GM19468 (cell line): ENCODE measurements at regions not wholly inside any gene's neighbourhood (a gene's known extent, or its start where the extent isn't known, plus 50 kb on each side); places are given as distances from the start of the nearest gene placed in this dataset.

Experiments used
- ATAC-seq: cut with Tn5 transposase; IDR thresholded peaks from one replicate; pipeline ENCODE4 v1.9.1; 2021; ENCODE audit warnings: mild to moderate bottlenecking, moderate library complexity, moderate number of reproducible peaks; ENCODE audit not compliant: unreplicated experiment; ENCODE audit errors: extremely low read depth

DNA sequence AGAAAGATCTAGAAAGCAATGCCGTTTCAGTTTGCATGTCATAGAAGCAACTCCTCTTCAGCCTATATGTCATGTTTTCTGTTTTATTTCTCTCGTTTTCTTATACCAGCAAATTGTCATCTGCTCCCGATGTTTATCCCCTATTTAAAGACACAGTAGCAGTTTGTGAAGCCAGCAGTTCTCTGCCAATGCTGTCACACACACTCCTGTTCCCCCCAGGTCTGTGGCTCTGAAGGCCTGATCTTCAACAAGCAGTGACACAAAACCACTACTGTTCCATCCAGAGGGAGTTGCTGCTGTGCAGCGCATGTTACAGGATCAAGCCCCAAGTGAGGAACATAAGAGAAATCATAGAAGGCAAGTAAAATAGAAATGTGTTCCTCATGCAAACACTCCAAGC lies 364.1 kb upstream of the SLC30A5 start:
- ATAC-seq: no peak

DNA sequence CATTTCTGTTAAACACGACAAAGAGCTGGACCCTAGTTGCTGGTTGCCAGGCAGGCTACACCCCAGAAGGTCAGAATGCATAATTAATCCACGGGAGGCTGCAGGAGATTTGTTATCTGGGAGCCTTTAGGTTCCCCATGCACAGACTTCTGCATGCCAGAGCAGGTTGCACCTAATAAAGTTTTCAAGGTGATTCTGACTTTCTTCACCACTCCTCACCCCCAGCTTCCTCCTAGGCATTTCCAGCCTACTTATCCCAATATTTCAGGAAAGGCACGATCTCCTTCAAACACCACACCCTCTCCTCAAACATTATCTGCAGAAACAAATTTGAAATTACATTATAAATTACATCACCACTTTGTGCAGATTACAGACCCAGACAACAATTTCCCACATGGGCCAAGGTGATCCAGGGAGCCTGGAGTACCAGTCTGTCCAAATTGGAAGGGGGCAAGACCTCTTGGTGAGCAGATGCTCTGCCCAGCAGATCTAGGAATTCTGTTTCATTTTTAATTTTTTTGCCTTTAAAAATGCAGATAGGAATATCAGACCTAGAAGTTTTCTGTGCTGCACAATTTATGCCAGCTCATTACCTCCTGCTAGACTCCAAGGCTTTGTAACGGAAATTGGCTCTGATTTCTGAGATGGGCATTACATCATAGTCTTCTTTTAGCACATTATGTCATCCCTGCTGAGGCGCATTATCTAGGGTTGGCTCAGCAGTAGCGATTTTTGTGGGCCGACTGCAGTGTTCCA lies 363.4 kb upstream of the SLC30A5 start:
- no peak for ATAC-seq

DNA sequence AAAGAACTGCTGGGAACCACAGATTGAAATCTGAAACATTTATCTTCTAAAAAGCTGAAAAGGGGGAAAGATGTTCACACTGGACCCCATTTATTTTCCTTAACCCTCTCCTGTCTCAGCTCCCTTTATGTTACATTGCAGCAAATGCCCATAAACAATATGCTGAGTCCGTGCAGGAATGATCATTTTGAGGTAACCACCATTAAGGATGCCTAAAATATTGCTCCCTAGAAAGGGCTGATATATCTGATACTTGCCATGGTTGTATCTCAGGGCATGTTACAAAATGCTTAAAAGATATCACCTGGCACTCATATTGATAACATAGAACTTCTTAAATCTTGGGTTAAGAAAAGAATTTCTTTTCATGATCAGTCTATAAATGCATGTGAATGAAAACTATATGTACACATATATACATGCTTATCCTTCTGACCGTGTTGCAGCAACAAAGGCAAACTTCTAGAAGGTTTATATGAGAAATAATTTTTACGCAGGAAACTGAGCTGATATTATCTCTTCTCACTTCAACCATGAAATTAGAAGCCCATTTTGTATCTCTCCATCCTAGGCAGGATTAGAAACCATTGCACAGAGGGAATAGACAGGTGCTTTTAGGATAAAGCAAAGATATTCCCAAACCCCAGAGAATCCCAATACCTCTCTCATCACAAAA lies 362.7 kb upstream of the SLC30A5 start:
- ATAC-seq: no peak

DNA sequence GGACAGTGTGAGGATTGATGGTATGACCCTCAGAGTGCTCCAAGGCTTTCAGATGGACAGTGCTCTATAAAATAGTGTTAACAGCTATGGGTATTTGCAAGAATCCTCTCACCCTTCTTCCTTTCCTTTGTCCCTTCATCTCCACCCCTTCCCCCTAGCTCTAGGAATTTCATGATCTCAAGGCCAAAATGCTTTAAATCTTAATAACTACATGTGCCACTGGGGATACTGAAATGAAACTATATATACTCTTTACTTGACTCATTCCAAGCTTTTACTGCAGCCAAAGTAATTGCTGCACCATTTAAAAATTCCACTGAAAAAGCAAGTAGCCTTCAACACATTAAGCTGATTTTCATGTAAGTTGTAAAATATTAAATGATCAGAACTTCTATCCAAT lies 361.6 kb upstream of the SLC30A5 start:
- no peak for ATAC-seq

DNA sequence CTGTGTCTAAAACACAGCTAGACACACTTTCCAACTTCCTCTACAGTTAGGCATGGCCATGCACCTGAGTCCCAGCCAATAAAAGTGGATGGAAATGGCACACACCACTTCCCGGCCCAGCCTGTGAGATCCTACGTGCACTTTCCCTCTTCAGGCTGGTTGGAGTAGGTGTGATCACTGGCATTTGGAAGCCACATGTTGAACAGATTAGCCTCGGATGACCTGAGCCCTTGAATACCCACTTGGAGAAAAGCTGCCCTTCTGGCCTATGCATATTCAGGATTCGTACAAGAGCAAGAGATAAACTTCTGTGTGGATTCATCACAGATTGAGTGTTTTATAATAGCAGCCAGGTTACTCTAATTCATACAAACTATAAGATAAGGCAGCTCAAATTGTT lies 359.0 kb upstream of the SLC30A5 start:
- ATAC-seq: no peak

DNA sequence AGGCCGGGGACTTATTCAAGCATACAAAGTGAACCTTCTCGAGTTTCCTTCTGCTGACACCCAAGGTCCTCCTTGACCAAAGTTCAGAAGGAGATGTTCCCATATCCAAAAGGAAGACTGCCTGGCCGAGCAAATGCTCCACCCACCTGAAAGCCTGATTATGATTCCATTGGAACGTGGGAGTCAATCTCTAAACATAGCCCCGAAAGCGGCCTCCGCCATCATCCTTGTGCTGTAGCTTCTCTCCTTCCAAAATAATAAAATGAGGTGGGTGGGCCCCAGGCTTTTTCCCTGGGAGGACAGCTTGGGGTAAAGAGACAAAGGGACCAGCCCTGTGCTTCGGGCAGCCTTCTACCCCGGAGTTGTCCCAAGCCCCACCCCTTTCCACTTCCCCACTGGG lies 355.6 kb upstream of the SLC30A5 start:
- no peak for ATAC-seq

DNA sequence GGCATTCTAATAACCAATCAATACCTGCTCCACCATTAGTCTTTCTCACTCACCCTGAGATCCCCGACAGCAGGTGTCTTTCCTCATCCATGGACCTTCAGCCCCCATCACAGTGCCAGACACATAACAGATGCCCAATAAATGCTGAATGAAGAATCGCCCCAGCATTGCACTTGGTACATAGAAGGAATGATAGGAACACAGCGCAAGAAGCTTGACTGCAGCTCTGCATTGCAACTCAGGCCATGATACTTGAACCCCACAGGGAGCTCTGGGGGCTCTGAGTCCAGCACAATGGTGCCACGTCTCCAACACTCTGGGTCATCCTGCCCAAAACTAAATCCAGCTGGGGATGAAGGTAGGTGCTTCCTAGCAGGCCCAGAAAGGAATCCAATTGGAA lies 355.0 kb upstream of the SLC30A5 start:
- ATAC-seq: no peak

DNA sequence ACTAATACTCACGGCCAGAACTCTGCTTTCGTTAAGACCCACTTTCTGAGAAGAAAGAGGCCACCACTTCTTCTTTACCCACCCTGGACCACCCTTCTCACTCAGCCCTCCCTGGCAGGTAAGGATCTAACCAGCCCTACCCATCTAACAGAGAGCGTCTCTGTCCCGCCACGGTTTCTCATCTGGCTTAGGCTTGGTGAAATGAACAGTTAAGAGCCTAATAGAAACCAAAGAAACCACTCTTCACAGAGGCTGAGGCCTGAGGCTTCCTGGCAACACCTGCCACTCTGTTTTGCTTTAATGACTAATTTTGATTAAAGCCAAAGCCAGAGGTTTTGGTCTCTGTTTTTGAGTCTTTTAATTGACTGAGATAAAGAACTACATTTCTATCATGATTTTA lies 354.1 kb upstream of the SLC30A5 start:
- ATAC-seq: peak; percentile 67

DNA sequence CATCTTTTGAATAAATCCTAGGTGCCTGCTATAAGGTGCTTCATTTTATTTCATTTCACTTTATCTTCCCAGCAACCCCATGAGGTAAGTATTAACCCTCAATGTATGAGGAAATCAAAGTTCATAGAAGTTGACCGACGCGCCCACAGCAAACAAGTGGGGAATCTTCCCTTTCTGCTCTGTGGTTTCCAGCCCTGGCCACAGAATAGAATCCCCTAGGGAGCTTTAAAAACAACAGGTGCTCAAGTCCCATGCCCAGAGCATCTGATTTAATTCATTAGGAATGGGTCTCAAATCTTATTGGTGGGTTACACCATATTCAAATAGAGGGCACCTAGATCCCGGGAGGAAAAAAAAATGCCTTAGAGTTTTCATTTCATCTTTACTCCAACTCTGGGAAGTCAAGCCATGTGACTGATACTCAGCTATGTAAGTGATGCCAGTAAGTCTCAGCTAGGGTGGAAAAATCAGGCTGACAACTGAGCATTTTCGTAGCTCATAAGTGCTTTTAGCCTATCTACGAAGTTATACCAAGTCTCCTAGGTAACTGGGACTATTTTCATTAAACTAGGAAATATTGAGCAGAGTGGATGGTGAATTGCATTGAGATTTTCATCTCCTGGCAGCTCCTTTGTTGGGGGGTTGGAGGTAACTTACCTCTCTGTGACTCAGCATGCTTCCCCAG lies 353.4 kb upstream of the SLC30A5 start:
- ATAC-seq: peak; percentile 16

DNA sequence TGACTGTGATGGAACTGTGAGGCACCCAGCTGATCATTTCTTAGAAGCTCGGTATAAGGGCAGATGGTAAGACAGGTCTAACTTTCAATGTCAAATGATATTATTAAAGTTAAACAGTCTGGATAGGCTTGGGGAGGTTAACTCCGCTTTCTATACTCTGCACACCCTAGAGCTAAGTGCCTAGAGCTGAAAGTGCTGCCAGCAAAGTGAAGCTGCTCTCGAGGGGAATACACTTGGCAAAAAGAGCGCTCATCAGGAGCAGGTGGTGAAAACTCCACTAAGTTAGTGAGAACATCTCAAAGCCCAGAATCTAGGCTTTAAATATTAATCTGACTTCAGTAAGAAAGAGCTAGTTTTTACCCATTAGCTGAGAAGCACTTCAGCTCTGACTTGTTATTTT lies 349.6 kb upstream of the SLC30A5 start:
- no peak for ATAC-seq

DNA sequence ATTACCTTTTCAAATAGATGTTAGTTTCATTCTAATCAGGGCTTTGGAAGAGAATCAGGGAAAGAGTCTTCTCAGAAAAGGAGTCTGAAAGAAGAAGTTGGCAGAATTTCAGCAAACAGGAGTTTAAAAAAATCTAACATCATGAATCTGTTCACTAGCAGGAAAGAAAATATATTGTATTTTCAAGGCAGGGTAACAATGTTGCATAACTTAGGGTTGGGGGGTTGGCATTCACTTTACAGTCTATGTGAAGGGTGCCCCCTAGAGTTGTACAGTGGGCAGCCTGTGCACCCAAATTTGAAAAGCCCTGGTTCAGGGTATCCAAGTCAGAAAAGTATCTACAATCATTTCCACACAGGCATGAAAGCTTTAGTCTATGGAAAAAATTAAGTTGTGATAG lies 348.4 kb upstream of the SLC30A5 start:
- ATAC-seq: no peak

DNA sequence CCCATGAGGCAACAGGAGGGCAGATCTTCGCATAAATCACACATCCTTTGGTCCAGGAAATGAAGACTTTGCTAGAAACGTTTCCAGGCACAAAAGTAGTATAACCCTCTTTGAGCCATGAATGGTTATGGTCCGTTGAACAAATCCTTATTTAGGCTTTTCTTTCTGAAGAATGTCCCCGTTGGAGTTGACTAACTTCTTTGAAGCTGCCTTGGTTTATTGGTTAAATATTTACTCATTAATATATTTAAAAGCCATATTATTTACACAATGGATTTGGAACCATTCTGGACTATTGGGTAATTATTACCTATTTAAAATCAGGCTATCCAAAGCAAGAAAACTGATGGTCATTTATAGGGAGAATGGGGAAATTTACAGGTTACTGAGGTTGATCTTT lies 347.6 kb upstream of the SLC30A5 start:
- no peak for ATAC-seq

DNA sequence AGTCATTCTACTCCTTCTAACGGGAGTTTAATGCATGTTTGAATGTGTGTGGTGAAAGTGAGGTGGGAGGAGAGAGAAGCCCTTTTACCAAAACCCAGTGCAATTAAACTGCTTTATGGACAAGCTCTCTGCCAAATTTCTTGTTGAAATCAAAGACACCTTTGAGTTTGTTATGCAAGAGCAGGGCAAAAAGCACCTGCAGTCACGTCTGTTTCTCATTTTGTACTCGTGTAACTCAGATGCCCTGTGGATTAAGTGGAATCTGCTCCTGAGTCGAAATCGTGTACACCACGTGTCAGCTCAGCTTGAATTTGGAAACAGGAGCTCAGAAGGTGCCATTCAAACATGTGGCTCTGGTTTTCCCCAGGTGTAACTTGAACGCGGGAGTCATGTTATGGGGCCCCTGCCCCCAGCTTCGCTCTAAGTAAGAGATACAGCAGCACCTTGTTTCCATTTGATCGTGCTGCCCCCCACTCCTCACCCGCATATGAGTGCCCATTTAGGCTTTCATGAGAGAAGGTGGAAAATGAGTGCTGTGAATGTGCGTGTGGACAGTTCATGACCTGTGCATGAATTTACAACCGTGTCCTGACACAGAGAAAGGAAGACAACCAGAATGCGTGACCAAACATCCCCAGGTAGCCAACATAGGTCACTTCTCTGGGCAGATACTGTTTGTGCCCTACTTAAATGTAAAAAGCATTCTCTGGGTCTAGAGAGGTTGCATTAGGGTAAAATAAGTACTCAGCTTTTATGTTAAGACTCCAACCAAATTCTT lies 347.0 kb upstream of the SLC30A5 start:
- no peak for ATAC-seq

DNA sequence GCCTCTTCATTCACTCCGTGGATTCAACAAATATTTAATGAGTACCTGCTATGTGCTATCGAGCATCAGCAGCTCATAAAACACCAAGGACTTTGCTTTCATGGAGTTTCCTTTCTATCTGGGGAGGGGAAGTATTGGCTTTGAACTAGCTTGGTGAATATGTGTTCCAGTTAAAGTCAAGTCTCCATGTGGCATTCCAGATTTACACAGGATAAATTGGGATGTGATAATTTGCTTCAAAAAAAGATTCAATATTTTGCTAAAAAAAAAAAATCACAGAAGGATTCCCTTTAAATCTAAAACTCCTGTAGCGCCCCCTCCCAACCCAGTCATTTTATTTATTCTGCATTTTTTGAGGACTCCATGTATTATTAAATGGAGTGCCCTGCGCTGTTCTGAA lies 346.3 kb upstream of the SLC30A5 start:
- no peak for ATAC-seq

DNA sequence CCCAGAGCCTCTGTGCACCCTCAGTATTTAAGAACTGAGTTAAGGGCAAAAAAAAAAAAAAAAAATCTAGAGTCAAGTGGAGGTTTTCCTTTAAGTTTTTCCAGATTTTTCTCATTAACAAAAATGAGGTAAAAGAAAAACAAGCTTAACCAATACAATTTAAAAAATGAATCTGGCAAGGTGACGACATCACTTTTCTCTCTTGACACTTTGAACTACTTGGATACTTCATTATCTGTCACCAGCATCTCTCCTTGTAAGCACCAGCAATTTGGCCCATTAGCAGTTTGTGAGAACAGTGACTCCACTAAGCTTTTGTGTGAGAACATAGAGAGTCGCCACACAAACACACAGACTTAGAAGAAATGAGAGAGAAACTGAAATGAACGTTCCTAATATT lies 345.7 kb upstream of the SLC30A5 start:
- no peak for ATAC-seq

DNA sequence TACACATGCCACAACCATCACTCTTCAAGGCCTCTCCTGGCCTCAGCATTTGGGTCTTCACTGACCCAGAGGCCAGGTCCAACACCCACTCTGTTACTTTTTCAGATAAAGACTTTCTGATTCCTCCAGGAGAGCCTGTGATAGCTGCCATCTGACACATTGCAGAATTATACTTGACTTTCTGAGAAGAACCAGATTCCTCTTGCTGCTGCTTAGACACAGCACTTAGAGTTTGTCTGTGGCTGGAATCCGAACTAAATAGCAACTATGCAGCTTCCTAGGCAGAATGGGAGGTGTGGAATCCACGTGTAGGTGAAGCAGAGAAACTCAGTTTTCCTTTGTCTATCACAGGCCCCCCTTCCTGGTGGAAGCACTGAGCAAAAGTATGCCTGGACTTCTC lies 344.7 kb upstream of the SLC30A5 start:
- no peak for ATAC-seq

DNA sequence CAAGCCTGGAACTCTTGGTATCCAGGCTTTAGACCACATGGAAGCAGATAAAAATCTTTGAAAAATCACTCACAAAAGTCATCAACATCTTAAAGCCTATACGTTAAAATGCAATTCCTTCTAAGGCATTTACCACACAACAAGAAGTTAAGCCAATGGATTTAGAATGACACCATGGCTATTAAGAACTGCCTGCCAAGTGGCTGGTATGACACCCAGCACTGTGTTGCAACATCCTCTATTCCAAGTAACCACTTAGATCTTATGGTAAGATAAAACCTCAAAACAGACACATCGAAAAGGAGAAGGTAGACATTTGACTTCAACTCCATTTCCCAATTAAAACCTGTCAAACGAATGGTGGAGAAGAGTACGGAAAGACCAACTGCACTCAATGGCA lies 344.2 kb upstream of the SLC30A5 start:
- no peak for ATAC-seq

DNA sequence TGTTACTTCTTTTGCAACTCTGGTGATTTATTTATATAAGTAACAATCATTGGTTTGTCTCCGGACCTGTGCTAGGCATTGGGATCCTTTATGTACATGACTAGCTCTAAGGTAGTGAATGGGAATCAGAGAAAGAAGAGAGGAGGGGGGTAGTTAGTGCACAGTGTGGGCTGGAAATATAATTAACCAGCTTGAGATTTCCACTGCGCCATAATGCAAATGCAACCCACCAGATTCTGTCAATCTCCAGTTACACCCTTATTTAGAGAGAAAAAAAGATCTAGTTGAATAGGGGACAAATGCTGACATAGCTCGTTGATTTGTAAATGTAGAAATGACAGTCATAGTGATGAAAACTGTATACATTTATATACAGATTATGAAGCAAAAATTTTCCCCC lies 342.2 kb upstream of the SLC30A5 start:
- ATAC-seq: no peak

DNA sequence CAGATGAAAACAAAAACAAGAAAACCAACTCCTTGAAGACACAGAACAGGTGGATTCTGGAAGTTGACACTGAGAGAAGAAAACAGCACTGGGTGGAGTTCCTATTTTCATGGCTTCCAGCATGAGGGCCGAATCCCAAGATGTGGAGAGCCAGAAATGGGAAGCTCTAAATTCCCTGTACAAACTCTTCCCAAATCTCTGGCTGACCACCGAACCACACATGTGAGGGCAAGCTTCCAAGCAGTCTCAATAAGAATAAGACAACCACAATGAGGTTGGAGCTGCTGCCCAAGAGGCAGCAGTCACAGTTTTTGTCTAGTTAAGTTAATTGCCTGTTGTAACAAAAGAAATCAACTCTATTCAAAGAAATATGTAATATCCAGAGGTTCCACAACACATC lies 339.3 kb upstream of the SLC30A5 start:
- ATAC-seq: no peak

DNA sequence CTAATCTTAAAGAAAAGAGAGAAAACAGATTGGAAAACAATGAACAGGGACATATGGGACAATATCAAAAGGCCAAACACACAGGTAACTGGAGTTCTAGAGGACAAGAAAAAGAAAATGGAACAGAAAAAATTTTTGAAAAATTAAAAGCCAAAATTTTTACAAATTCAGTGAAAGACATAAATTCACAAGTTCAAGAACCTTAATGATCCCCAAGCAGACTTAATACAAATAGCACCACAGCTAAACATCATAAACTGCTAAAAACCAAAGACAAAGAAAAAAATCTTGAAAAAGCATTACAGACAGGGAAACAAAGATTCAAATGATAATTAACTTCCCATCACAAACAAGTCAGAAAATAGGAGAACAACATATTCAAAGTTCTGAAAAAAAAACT lies 338.5 kb upstream of the SLC30A5 start:
- no peak for ATAC-seq

DNA sequence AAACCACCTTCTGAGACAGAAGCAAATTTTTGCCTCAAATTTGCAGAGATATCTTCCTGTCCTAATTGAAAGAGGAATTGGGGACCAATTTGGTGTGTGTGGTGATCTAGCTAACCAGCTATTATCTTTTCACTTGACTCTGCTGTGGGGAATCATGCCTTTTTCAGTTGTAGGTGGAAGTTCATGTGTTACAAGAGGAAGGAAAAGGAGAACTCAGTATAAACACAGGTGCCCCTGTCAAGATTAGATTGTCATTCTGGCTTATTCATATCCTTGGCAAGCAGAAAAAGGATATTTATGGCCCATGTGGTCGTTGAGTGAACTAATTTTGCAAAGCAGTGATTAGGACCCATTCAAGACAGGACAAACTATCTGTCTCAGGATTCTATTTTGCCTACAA lies 336.8 kb upstream of the SLC30A5 start:
- no peak for ATAC-seq
